K562 (cell line): ENCODE measurements at regions not wholly inside any gene's neighbourhood (a gene's known extent, or its start where the extent isn't known, plus 50 kb on each side); places are given as distances from the start of the nearest gene placed in this dataset.

ENCODE experiments used
- ARNT ChIP-seq, 2 experiments: fragments of 450-650 bp; IDR thresholded peaks; 2 replicates each; pipeline ENCODE4 v1.6.1; 2016; ENCODE audit warnings: mild to moderate bottlenecking in 1 of 2
- C11orf30 ChIP-seq: fragments of 450-650 bp; IDR thresholded peaks from 2 replicates; pipeline ENCODE4 v1.6.1; 2016; ENCODE audit warnings: low read depth, mild to moderate bottlenecking
- FOXM1 ChIP-seq, 2 experiments: fragments of 450-650 bp in 1 of 2; sonication (generic) in 1 of 2; formaldehyde crosslinking in 1 of 2; IDR thresholded peaks; 2 replicates each; pipeline versions ENCODE4 v1.6.1 to v1.9.0; 2017 to 2022; ENCODE audit warnings: low read depth in 2 of 2, mild to moderate bottlenecking in 2 of 2, missing genetic modification reagents in 1 of 2, moderate library complexity in 1 of 2
- KDM2B ChIP-seq: fragments of 250-450 bp; sonication (Bioruptor Pico); IDR thresholded peaks from 2 replicates; pipeline ENCODE4 v1.8.0; 2021; ENCODE audit warnings: mild to moderate bottlenecking, moderate library complexity
- SIN3A ChIP-seq, 2 experiments: fragments of 150-350 bp in 1 of 2; IDR thresholded peaks; 2 replicates each; pipeline ENCODE4 v1.6.1; 2011 to 2016; ENCODE audit warnings: borderline replicate concordance in 2 of 2, low read depth in 2 of 2, low read length in 2 of 2, mild to moderate bottlenecking in 2 of 2, moderate library complexity in 2 of 2; ENCODE audit not compliant: control insufficient read depth in 1 of 2
- ZC3H8 ChIP-seq: fragments of 450-650 bp; IDR thresholded peaks from 2 replicates; pipeline ENCODE4 v1.6.1; 2017
- ZNF431 ChIP-seq: sonication (generic); formaldehyde crosslinking; IDR thresholded peaks from 2 replicates; pipeline ENCODE4 v1.8.0; 2022; ENCODE audit warnings: mild to moderate bottlenecking, missing genetic modification reagents
- ZNF830 ChIP-seq: fragments of 250-450 bp; sonication (Bioruptor Pico); IDR thresholded peaks from 2 replicates; pipeline ENCODE4 v1.5.0; 2021; ENCODE audit warnings: mild to moderate bottlenecking
- TF ChIP-seq, protein P1 (sequence below): sonication (generic); formaldehyde crosslinking; IDR thresholded peaks from 2 replicates; pipeline ENCODE4 v1.8.1; 2023; ENCODE audit warnings: mild to moderate bottlenecking, missing genetic modification reagents, moderate library complexity
- TF ChIP-seq, protein P2 (sequence below): sonication (generic); formaldehyde crosslinking; IDR thresholded peaks from 2 replicates; pipeline ENCODE4 v1.8.0; 2022; ENCODE audit warnings: missing genetic modification reagents, mild to moderate bottlenecking, borderline replicate concordance
- TF ChIP-seq, protein P3 (sequence below): sonication (generic); formaldehyde crosslinking; IDR thresholded peaks from 2 replicates; pipeline ENCODE4 v1.8.0; 2022; ENCODE audit warnings: mild to moderate bottlenecking, missing genetic modification reagents, borderline replicate concordance

DNA sequence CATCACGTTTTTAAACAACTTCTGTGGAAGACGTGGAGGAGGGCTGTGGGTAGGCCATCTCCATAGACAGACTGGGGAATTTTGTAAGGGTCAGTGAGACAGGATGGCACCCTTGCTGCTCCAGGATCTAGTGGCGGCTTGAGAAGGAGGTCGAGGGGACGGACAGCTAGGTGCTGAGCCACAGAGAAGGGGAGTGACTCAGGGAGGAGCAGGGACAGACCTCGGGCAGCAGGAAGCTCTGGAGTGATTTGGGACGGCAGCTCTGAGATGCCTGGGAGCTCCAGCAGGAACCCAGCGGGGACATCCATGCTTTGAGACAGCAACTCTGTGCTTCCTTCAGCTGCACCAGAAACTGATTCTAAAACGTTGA is 169.1 kb upstream of the SOX1 start (continued):
- TF ChIP-seq, protein P1, sequence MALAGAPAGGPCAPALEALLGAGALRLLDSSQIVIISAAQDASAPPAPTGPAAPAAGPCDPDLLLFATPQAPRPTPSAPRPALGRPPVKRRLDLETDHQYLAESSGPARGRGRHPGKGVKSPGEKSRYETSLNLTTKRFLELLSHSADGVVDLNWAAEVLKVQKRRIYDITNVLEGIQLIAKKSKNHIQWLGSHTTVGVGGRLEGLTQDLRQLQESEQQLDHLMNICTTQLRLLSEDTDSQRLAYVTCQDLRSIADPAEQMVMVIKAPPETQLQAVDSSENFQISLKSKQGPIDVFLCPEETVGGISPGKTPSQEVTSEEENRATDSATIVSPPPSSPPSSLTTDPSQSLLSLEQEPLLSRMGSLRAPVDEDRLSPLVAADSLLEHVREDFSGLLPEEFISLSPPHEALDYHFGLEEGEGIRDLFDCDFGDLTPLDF (CRISPR knock-in tag) = no peak
- TF ChIP-seq C11orf30 (no peak), SIN3A (IDR thresholded peaks at IDR 0.05; ENCODE audit: borderline replicate concordance in 2 of 2, control insufficient read depth in 1 of 2, low read depth in 2 of 2, low read length in 2 of 2) (no peak), ZNF830 (CRISPR knock-in tag) (no peak), ARNT (IDR thresholded peaks at IDR 0.05) (no peak), ZC3H8 (no peak), KDM2B (CRISPR knock-in tag) (no peak), ZNF431 (CRISPR knock-in tag) (no peak), FOXM1 (IDR thresholded peaks at IDR 0.05; ENCODE audit: low read depth) (no peak), FOXM1 (CRISPR knock-in tag; IDR thresholded peaks at IDR 0.05; ENCODE audit: low read depth) (no peak)
- TF ChIP-seq, protein P2, sequence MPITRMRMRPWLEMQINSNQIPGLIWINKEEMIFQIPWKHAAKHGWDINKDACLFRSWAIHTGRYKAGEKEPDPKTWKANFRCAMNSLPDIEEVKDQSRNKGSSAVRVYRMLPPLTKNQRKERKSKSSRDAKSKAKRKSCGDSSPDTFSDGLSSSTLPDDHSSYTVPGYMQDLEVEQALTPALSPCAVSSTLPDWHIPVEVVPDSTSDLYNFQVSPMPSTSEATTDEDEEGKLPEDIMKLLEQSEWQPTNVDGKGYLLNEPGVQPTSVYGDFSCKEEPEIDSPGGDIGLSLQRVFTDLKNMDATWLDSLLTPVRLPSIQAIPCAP (CRISPR knock-in tag) = no peak
- TF ChIP-seq, protein P3, sequence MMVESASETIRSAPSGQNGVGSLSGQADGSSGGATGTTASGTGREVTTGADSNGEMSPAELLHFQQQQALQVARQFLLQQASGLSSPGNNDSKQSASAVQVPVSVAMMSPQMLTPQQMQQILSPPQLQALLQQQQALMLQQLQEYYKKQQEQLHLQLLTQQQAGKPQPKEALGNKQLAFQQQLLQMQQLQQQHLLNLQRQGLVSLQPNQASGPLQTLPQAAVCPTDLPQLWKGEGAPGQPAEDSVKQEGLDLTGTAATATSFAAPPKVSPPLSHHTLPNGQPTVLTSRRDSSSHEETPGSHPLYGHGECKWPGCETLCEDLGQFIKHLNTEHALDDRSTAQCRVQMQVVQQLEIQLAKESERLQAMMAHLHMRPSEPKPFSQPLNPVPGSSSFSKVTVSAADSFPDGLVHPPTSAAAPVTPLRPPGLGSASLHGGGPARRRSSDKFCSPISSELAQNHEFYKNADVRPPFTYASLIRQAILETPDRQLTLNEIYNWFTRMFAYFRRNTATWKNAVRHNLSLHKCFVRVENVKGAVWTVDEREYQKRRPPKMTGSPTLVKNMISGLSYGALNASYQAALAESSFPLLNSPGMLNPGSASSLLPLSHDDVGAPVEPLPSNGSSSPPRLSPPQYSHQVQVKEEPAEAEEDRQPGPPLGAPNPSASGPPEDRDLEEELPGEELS (CRISPR knock-in tag) = no peak
- TF ChIP-seq, all 486 proteins: peak for 0
